HCT116 (cell line): ENCODE measurements at regions not wholly inside any gene's neighbourhood (a gene's known extent, or its start where the extent isn't known, plus 50 kb on each side); places are given as distances from the start of the nearest gene placed in this dataset.

Experiments
- ATAC-seq: fragments of 200-7000 bp; cut with Tn5 transposase; 2 replicates; pipeline ENCODE4 v1.9.1; 2020; ENCODE audit warnings: mild to moderate bottlenecking, moderate library complexity
- BruUV-seq: library from RNA; stranded (reverse); fragments of 400-500 nt; replicated peaks from 2 replicates; lab custom pipeline; 2021; lab: Mats Ljungman, UMichigan
- CTCF ChIA-PET: fragments of 300-600 bp; sonication (Branson Sonifier 250); formaldehyde crosslinking; loops from one replicate; lab custom pipeline; 2021; ENCODE audit warnings: antibody characterized with exemption; lab: Charles Lee
- POLR2A ChIA-PET: fragments of 300-600, 350-600 bp; sonication (Branson Sonifier 250); formaldehyde crosslinking; loops from one replicate; lab custom pipeline; 2021; ENCODE audit warnings: antibody characterized with exemption; lab: Charles Lee
- RAD21 ChIA-PET, 2 experiments: fragments of 300-600 bp; sonication (Branson Sonifier 250); formaldehyde crosslinking; loops; one replicate each; lab custom pipeline; 2023; ENCODE audit warnings: low total read pairs in 2 of 2; ENCODE audit not compliant: uncharacterized antibody in 2 of 2, unreplicated experiment in 2 of 2, low non-redundant PET in 1 of 2; lab: Charles Lee
- DNase-seq: peaks from one replicate; pipeline ENCODE4 v3.0.0-alpha.2; 2010; ENCODE audit warnings: low read depth, low spot score
- H2AFZ ChIP-seq: fragments of 200-600 bp; shearing (Covaris generic), sonication (generic); 2 replicates; pipeline ENCODE4 v1.6.1; 2017; ENCODE audit warnings: low read depth, mixed run types, mixed read lengths, antibody characterized with exemption, low read length; ENCODE audit not compliant: poor library complexity, severe bottlenecking
- H3K27ac ChIP-seq: 2 replicates; pipeline ENCODE4 v1.5.1; 2012; ENCODE audit warnings: low read depth, low read length
- H3K27me3 ChIP-seq: fragments of 200-600 bp; sonication (generic); 2 replicates; pipeline ENCODE4 v1.6.1; 2016; ENCODE audit warnings: mixed run types, low read length, mixed read lengths; ENCODE audit not compliant: insufficient read depth
- H3K36me3 ChIP-seq, 2 experiments: fragments of 200-500 bp in 1 of 2; fragments of 200-600 bp in 1 of 2; sonication (Bioruptor generic) in 1 of 2; sonication (generic) in 1 of 2; 2 replicates each; pipeline versions ENCODE4 v1.5.1 to v1.6.1; 2014 to 2016; ENCODE audit warnings: low read length in 2 of 2, inconsistent platforms in 1 of 2, mixed read lengths in 1 of 2, mixed run types in 1 of 2; ENCODE audit not compliant: insufficient read depth in 2 of 2, control insufficient read depth in 1 of 2
- H3K4me1 ChIP-seq, 2 experiments: fragments of 200-600 bp in 1 of 2; sonication (generic) in 1 of 2; 2 replicates each; pipeline versions ENCODE4 v1.5.1 to v1.6.1; 2012 to 2017; ENCODE audit warnings: low read length in 2 of 2, inconsistent platforms in 1 of 2, mild to moderate bottlenecking in 1 of 2, mixed read lengths in 1 of 2, mixed run types in 1 of 2, moderate library complexity in 1 of 2; ENCODE audit not compliant: insufficient read depth in 2 of 2, control insufficient read depth in 1 of 2
- H3K4me2 ChIP-seq: fragments of 200-600 bp; sonication (generic); 2 replicates; pipeline ENCODE4 v1.6.1; 2017; ENCODE audit warnings: mixed run types, low read length, mixed read lengths
- H3K4me3 ChIP-seq, 2 experiments: fragments of 200-600 bp in 1 of 2; sonication (generic) in 1 of 2; replicated peaks in 1 of 2; 2 replicates each; pipeline ENCODE4 v1.5.1; 2011 to 2016; ENCODE audit warnings: low read length in 2 of 2, control low read depth in 1 of 2, low read depth in 1 of 2, mild to moderate bottlenecking in 1 of 2, mixed read lengths in 1 of 2, mixed run types in 1 of 2
- H3K79me2 ChIP-seq: fragments of 200-600 bp; sonication (generic); 2 replicates; pipeline ENCODE4 v1.6.1; 2017; ENCODE audit warnings: mild to moderate bottlenecking, mixed run types, low read length, moderate library complexity, mixed read lengths; ENCODE audit not compliant: insufficient read depth
- H3K9ac ChIP-seq: fragments of 200-600 bp; sonication (generic); 2 replicates; pipeline ENCODE4 v1.6.1; 2016; ENCODE audit warnings: low read length, mixed read lengths
- H3K9me2 ChIP-seq: fragments of 200-600 bp; sonication (generic), shearing (Covaris generic); 2 replicates; pipeline ENCODE4 v1.6.1; 2017; ENCODE audit warnings: mixed run types, mild to moderate bottlenecking, moderate library complexity; ENCODE audit not compliant: insufficient read depth
- H3K9me3 ChIP-seq, 2 experiments: fragments of 200-500 bp in 1 of 2; fragments of 200-600 bp in 1 of 2; sonication (Bioruptor generic) in 1 of 2; sonication (generic) in 1 of 2; 2 replicates each; pipeline ENCODE4 v1.6.1; 2014 to 2017; ENCODE audit warnings: low read length in 2 of 2, mixed read lengths in 2 of 2, inconsistent platforms in 1 of 2, low read depth in 1 of 2, mild to moderate bottlenecking in 1 of 2, mixed run types in 1 of 2, moderate library complexity in 1 of 2; ENCODE audit not compliant: control insufficient read depth in 1 of 2, insufficient read depth in 1 of 2
- H4K20me1 ChIP-seq: fragments of 200-600 bp; sonication (generic), shearing (Covaris generic); 2 replicates; pipeline ENCODE4 v1.6.1; 2017; ENCODE audit warnings: mixed run types, mild to moderate bottlenecking, moderate library complexity; ENCODE audit not compliant: insufficient read depth
- CEBPB ChIP-seq: IDR thresholded peaks from 2 replicates; pipeline ENCODE4 v1.6.1; 2012; ENCODE audit warnings: low read depth
- EGR1 ChIP-seq: IDR thresholded peaks from 2 replicates; pipeline ENCODE4 v1.6.1; 2012; ENCODE audit warnings: low read depth
- EZH2phosphoT487 ChIP-seq: fragments of 200-600 bp; IDR thresholded peaks from 2 replicates; pipeline ENCODE4 v1.6.1; 2018; ENCODE audit warnings: antibody characterized with exemption, borderline replicate concordance
- FOSL1 ChIP-seq: IDR thresholded peaks from 2 replicates; pipeline ENCODE4 v1.6.1; 2012; ENCODE audit warnings: low read depth
- POLR2A ChIP-seq: IDR thresholded peaks from 2 replicates; pipeline ENCODE4 v1.7.0; 2011; ENCODE audit warnings: borderline replicate concordance; ENCODE audit not compliant: insufficient read depth, insufficient read length; ENCODE audit errors: extremely low read depth
- POLR2AphosphoS5 ChIP-seq: IDR thresholded peaks from 2 replicates; pipeline ENCODE4 v1.6.1; 2011; ENCODE audit warnings: mild to moderate bottlenecking, low read depth, low read length, moderate library complexity
- REST ChIP-seq: IDR thresholded peaks from 2 replicates; pipeline ENCODE4 v1.6.1; 2012; ENCODE audit warnings: low read depth
- SIN3A ChIP-seq: IDR thresholded peaks from 2 replicates; pipeline ENCODE4 v1.6.1; 2012; ENCODE audit warnings: low read depth
- SP1 ChIP-seq: IDR thresholded peaks from 2 replicates; pipeline ENCODE4 v1.6.1; 2012; ENCODE audit warnings: low read depth
- TCF7L2 ChIP-seq: IDR thresholded peaks from 2 replicates; pipeline ENCODE4 v1.7.0; 2011; ENCODE audit warnings: borderline replicate concordance, inconsistent platforms; ENCODE audit not compliant: insufficient read depth, insufficient read length; ENCODE audit errors: extremely low read depth
- YY1 ChIP-seq: IDR thresholded peaks from 2 replicates; pipeline ENCODE4 v1.6.1; 2011; ENCODE audit warnings: low read length, low read depth, moderate library complexity, mild to moderate bottlenecking; ENCODE audit not compliant: insufficient replicate concordance; ENCODE audit errors: extremely low read depth
- ZBTB33 ChIP-seq: IDR thresholded peaks from 2 replicates; pipeline ENCODE4 v1.6.1; 2011; ENCODE audit warnings: mild to moderate bottlenecking, low read length, moderate library complexity; ENCODE audit not compliant: insufficient replicate concordance; ENCODE audit errors: extremely low read depth
- intact Hi-C: fragments of 100-400 bp; cut with micrococcal nuclease; formaldehyde crosslinking; loops from 2 replicates; pipeline ENCODE4 v1.10.0; 2022
- TF ChIP-seq, protein P1 (sequence below): IDR thresholded peaks from 2 replicates; pipeline ENCODE4 v1.6.1; 2012

DNA sequence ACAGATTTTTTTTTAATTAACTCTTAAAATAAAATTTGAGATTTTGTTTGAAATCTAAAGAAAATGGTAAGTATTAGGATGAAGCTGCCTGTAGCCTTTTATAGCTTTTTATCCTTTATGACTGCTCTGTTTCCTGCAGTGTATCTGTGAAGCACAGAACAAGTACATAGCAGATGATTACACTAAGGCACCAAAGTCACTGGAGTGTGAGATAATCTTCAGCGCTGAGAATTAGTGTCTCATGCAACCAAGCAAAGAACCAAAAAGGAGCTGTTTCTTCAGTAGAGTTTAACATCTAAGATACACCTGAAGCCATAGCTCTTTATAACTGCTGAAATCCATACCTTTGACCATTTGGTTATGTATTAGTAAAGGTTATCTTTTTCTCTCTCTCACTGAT, 1989.8 kb upstream of the PCDH10 start:
- ChIA-PET POLR2A (no interaction called here), CTCF (no interaction called here), RAD21 (no interaction called here)
- TF ChIP-seq TCF7L2 (no peak), SP1 (no peak), YY1 (no peak), EZH2phosphoT487 (no peak), POLR2A (no peak), REST (no peak), SIN3A (no peak), FOSL1 (no peak), ZBTB33 (no peak), POLR2AphosphoS5 (no peak), EGR1 (no peak), CEBPB (no peak)
- TF ChIP-seq, protein P1, sequence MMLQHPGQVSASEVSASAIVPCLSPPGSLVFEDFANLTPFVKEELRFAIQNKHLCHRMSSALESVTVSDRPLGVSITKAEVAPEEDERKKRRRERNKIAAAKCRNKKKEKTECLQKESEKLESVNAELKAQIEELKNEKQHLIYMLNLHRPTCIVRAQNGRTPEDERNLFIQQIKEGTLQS, result no peak
- BruUV-seq, result no TSS peak
- Histone ChIP-seq H3K36me3 (no peaks in the 10 kb centered on the region), H3K27me3 (no peaks in the 10 kb centered on the region), H2AFZ (no peak overlapping the region), H3K27ac (no peak overlapping the region), H3K4me3 (no peak overlapping the region), H3K4me1 (no peaks in the 10 kb centered on the region), H3K79me2 (no peaks in the 10 kb centered on the region), H3K9ac (no peak overlapping the region), H3K4me2 (no peak overlapping the region), H3K9me3 (no peaks in the 10 kb centered on the region), H4K20me1 (no peaks in the 10 kb centered on the region), H3K9me2 (no peaks in the 10 kb centered on the region)
- intact Hi-C loops, result no loop called here
- ATAC-seq (no peak), DNase-seq (no peak)
